ENCODE measurements at regions not wholly inside any gene's neighbourhood (a gene's known extent, or its start where the extent isn't known, plus 50 kb on each side); places are given as distances from the start of the nearest gene placed in this dataset.
A peak's percentile ranks its signal among the peaks of the same experiment; 100 is the strongest.
"Not testable (repeated sequence)": the region's sequence is repeated elsewhere in the genome, so short reads cannot be mapped to it uniquely, and the experiment has no call there.

DNA sequence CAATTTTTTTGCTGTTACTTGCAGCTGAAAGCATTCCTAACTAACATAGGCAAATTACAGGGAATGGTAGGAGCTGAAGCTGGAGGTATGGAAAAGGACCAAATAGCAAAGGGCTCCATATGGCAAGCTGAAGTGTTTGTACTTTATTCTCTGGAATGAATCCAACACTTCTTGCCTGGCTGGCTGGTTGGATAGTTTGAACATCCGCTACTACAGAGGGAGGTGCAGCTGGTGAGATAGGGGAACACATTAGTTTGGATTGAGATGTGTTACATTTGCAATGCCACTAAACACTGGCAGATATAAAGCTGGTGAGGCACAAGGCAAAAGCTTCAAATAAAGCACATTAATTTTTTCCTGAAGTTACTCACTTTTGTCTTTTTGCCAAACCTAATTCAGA is 291.5 kb downstream of the SP3 start:
- peak; percentile 30 for DNase-seq

DNA sequence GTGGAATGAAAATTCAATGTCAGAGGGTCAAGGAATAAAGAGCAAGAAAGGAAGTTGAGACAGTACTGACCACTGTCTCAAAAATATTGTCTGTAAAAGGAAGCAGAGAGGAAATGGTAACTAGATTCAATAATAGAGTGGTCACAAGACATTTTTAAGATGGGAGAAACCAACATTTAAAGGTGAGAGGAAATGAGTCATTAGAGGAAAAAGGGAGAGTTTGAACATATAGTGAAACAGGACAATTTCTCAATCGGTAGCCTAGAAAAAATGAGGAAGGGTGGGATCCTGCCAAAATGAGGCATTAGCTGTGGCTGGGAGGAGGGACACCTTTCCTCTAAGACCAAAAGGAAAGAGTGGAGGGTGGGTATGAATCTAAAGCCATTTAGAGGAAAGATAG is 288.5 kb downstream of the SP3 start:
- no peak for DNase-seq

DNA sequence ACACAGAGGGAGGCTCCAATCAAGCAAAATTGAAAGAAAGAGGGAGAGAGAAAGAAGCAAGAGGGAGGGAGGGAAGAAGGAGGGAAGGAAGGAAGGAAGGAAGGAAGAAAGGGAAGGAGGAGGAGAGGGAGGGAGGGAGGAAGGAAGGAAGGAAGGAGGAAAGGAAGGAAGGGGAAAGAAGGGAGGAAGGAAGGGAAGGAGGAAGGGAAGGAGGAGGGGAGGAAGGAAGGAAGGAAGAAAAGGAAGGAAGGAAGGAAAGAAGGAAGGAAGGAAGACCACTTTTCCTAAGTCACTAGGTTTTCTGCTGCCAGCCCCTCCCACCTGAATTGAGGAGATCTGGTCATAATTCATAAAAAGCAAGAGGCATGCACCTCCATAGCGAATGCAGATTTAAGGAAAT is 287.0 kb downstream of the SP3 start:
- no peak for DNase-seq

DNA sequence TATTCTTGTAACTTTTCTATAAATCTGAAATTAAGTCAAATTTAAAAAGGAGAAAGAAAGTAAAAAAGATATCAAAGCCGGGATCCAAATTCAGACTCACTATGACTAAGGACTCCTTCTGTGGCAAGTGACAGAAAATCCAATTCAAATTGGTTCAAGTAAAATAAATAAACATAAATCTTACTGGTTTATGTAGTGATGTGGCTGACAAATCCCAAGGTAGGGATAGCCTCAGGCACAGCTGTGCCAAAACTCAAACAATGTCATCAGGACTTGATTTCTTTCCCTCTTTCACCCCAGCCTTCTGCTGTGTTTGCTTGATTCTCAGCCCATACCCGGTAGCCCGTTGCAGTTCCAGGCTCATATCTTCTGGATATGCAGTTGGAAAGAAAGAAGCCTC is 284.6 kb downstream of the SP3 start:
- no peak for DNase-seq

DNA sequence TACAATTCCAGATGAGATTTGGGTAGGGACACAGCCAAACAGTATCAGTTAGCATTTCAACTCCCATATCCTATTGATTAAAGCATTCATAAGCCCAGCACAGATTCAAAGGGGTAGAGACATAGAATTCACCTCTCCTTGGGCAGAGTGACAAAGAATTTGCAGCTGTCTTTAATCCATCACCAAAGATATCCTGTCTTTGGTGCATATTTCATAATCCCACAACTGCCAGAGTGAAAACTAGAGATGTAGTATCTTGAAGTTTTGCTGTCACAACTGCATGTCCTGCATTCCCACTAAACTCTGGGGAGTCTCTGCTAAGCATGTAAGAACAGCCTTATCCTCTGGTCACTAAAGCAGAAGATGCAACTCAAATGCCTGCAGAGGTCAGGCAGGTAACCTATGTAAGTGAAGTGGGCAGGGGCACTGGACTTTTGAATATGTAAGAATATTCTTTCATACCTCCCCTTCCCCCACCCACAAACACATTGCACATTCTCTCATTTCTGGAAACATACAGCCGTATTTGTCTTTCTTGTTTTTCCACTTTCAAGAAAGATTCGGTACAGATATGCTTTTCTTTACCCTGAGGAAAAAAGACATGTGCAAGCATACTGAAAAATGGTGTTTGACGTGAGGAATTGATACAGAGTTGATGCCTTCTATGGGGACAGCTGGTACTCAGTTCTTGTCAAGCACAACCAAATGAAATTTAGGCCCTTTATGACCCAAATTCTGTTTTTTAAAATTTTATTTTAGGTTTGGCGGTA is 283.1 kb downstream of the SP3 start:
- no peak for DNase-seq

DNA sequence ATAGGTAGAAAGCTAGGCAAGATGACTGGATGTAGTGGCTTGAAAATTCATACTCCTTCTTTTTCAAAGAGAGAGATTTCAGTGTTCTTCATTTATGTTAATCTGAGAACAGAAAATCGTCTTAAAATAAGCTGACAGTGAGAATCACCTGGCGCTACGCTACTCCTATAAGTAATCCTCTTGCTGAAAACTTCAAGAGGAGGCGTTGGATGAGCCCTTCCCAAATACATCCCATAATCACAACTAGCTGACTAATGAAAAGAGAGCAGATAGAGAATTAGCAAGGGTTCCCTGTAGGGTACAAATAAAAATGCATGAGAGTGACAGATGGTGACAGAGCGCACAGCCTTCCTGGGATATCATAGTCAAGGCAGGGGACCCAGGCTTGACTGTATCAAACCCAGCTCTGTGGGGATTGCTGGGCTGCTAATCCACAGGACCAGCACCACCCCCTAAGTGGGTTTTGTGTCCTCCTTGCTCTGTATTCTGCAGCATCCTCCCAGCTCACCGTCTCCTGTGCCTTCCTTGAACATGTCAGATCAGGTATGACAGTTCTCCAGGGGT is 280.2 kb downstream of the SP3 start:
- DNase-seq, result no peak

DNA sequence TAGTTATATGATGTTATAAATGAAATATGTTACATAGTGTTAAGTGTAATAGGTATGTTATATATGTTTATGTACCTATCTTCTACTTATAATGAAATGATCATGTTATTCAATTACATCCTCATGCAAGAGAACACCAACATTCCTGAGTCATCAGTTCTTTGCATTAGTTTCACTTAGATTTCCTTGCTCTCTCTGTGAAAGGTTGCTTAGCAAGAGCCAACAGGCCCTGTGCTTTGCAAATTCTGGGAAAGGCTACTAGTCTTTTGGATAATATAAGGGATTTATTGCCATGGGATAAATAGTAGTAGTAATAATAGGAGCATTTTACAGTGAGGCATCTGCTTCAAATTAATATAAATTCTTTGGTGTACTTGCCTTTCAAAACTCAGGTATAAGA is 274.8 kb downstream of the SP3 start:
- no peak for DNase-seq

DNA sequence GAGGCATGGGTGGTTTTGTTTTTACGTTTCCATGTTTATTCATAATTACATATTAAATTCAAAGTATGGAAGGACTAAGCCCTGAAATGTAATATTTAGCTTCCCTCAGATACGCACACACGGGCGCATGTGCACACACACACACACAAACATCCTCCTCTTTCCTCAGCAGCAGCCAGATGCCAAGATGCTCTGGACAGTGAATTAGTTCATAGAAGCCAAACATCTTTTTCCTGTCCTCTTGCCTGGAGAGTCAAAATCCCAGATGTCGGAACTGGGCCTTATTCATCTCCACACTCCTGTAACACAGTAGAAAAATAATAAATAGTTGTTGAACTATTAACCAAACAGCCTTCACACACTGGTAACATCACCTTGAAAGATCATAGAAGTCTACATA is 273.1 kb downstream of the SP3 start:
- DNase-seq, result no peak

DNA sequence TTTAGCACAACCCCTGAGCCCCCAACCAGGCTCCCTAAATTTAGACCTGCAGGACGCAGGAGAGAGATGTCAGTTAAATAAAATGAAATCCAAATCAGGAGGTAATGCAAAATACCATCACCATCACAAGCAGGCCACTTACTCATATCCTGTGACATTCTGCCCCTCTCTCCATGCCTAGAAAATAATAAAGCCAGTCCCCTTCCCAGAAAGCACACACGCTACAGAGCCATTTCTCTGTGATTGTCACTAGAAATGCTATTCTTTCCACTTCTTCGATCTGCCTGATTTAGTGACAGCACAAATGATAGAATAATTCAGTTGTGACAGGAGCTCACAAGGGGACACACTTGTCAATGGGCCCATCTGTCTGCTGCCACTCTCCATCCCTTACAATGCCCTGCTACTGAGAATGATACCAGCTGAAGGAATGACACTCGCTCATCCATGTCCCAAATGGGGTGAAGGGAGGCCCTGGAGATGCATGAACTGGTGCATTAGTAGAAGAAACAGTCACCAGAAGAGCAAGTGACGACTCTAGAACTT is 272.1 kb downstream of the SP3 start:
- DNase-seq, result no peak

DNA sequence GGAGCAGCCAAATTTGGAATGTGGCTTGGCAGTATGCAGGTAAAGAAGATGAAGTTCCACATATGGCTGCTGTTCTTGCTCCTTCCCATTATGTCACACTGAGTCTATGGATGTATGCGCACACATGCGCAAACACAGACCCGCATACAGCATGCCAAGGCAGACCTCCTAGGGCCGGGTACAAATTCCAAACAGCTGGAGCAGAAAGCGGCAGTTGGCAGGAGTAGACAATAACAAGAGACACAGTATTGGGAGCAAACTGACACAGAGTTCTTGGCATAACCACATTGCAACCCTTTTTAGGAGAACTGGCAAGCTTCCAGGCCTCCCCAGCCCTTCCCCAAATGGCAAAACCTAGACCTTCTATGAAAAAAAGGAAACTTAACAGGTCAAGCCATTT is 268.9 kb downstream of the SP3 start:
- no peak for DNase-seq

DNA sequence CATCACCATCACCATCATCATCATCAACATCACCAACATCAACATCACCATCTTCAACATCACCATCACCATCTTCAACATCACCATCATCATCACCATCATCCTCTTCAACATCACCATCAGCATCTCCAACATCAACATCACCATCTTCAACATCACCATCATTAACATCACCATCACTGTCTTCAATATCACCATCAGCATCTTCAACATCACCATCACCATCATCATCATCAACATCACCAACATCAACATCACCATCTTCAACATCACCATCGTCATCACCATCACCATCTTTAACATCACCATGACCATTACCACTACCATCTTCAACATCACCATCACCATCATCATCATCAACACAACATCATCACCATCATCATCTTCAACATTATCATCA is 267.2 kb downstream of the SP3 start:
- DNase-seq, result no peak

DNA sequence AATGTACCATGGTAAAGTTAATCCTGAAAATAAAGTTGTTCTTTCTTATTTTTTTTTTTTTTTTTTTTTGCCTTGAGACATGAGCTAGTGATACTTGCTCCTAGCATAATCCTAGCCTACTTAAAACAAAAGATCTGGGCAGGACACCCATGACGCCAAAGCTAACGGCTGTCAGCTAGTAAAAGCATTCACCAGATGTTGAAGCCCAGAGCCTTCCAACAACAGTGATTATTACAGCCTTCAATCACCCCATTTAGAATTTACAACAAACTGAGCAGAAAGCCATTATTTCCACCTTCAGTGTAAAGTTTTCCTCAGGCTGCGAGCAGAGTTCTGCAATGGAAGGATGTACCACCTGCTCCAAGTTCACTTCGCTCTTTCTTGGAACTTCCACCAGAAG is 259.5 kb downstream of the SP3 start:
- no peak for DNase-seq

DNA sequence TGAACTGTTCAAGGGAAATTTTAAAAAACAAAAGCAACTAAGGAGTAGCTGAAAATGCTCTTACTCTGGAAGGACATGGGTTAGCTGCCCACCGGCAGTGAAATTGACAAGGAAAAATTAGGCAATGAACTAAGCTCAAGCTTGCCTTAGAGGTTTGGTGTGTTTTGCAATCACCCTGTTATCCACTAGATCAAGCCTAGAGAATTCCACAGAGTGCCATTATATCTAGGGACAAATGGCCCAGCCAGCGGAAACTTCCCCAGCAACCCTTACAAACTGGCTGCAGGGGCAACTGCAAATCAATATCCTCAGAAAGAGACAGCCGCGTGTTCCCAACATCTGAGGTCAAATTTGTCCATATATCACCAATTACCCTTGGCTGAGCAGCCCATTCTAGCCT is 258.2 kb downstream of the SP3 start:
- no peak for DNase-seq

DNA sequence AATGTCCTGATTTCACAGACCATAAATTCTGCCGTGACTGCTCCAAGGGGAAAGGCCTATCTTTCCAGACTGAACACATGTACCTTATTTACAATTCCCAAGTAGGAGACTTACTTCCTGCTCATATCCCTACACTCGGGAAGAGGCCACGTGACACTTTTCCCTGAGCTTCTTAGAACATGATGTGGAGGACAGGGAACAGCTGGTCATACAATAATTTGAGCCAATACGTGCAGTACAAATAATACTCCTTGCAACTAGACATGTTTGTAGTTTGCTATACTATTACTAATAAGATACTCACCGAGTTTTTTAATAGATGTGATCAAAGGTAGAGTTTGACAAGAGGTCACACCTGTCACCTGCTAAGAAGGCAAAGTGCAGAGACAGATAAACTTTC is 256.4 kb downstream of the SP3 start:
- no peak for DNase-seq

DNA sequence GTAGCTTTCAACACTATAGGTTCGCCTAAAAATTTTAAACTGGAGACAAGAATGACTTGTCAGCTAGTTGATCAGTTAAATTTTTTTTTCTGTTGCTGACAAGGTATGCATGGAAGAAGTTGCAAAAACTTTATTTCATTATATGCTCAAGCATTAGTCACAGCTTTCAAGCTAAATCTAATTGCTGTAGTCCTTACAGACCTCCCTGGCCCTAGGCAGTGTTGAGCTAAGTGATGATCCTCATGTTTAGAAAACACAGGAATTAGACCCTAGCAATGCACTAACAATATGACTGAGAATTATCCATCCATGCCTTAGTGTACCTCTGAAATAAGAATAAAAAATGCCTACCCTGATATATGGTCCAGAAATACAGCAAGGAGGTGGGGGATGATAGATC is 253.4 kb downstream of the SP3 start:
- no peak for DNase-seq

DNA sequence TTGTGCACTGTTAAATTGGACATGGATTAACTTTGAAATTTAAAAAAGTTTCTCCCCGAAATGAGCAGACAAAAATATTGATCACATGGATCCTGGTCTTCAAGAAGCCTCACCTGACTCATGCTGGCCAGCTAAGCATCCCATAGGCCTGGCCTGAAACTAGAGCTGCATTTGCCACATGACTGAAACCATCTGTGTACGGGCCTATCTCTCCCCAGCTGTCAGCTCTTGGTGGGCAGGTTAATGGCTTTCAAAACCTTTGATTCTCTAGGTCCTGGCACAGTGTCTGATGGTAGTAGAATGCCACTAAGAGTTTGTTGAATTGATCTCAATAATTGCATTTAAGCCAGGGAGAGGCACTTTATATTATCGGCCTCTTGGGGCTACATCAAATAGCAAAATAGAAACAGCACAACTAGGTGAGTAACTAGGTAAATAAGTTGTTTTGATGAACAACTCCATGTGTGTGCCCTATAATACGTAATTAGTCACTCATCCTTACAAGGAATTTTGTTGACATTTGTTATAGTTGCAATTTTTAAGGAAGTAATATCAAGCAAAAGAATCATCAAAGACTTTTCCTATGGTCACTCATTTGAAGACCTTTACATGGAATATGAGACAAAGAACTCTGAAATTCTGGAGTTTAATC is 251.1 kb downstream of the SP3 start:
- no peak for DNase-seq

DNA sequence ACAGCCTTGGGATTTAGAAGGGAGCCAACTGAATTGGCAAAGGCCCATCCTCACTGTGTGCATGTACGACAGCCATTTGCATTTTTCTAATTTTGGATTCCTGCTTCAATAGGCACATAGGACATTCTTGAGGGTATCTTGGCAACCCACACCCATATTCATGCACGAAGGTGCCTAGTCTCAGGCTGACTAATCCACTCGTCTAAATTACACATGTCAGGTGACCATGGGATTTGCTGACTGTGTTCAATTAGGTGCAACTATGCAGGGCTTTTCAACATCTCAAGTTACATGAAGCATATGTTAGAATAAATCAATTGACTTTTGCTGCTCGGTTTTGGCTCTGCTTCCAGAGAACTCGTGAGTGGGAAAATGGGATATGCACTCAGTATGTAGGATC is 249.7 kb downstream of the SP3 start:
- DNase-seq, result no peak

DNA sequence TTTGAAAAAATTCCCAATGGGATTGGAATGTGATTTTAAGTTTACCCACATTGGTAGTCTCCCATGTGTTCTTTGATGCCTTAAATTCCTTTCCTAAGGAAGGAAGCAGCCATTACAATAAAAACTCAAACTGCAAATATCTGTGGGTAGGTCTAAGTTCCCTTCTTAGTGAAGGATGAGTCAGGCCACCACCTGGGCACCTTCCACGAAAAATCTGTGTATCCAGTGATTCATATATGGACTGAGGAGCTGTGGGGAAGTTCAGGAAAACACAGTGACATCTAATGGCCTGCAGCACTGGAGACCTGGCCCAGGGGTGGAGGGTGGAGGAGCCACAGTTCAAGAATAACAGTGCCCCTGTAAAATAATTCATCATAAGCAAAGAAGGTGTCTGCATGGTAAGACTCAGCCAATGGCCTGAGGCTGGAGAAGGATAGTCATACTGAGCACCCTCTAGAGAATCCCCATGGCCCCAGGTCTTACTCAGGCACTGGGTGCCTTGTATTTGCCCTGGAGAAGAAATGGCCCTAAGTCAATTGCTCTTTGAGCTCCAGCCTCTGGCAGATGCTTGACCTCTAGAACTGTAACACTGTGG is 248.6 kb downstream of the SP3 start:
- no peak for DNase-seq

DNA sequence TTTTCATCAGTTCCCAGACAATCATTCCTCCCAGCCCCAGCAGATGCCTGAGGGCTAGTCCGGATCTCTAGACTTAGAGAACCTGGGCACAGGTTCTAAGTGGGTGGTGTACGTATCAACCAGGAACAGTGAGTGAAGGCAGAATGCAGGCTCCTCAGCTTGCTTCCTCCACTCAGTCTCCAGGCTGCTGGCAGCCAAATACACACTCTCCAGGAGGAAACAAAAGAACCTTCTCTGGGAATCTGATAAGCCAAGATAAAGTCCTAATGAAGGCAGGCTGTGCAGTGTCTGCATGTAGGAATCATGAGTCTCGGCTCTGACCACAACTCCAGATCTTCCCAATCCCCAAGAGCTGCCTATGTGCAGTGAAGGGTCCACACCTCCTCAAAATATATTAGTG is 245.7 kb downstream of the SP3 start:
- no peak for DNase-seq

DNA sequence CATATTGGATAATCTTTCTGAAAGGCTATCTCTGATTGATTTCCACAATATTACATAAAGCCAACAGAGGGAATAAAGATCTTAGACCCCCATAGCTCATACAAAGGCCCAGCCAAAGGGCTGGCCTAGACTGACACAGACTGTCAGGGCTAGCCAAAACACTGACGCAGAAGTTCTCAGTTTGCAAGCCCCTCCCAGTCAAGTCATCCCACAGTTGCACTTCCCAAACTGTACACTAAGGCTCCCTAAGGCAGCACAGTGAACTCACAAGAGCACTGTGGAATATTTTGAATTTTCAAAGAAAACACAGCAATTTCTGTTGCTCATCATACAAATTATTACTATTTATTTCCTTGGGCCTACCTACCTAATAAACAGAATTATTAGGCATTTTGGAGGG is 244.9 kb downstream of the SP3 start:
- DNase-seq, result no peak

DNA sequence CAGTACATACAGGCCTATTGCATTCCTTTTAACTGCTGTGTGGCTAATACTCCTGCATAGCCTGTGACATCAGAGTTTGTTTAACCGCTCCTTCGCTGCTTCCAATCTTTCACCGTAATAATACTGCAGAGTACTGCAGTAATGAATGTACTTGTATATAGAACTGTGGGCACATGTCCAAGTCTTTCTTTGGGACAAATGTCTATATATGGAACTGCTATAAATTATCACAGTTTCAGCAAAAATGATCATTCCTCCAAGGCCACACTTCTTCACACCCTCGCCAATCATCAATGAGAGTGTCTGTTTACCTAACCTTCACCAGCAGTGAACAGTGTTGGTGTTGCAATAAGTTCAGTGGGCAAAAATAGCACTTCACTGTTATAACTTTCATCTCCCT is 230.4 kb downstream of the SP3 start:
- DNase-seq, result no peak

DNA sequence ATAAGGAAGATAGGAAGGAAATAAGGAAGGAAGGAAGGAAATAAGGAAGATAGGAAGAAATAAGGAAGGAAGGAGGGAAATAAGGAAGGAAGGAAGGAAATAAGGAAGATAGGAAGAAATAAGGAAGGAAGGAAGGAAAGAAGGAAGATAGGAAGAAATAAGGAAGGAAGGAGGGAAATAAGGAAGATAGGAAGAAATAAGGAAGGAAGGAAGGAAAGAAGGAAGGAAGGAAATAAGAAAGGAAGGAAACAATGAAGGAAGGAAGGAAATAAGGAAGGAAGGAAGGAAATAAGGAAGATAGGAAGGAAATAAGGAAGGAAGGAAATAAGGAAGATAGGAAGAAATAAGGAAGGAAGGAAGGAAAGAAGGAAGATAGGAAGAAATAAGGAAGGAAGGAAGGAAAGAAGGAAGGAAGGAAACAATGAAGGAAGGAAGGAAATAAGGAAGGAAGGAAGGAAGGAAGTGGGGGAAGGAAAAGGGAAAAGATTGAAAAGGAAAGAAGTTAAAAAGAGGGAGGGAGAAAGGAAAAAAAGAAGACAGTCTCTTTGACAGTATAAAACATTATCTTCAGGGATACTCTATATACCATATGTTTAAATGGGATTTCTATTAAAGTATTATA is 227.1 kb downstream of the SP3 start:
- DNase-seq, result not testable (repeated sequence)

DNA sequence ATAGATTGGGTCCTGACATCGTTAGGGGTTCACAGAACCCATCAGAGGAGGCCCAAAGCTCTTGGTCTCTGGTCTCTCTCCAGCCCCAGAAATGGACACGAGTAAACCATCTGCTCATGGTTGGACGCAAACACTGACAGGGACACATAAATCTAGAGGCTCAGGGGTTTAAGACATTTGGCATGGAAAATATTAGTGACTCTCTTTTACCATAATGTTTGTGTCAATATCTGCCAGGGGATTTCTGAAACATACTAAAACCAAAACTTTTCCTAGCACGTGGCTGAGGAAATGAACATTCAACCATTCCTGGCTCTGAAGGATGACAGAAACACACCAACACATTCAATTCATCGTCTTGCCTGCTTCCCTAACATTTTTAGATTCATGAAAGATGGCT is 226.2 kb downstream of the SP3 start:
- no peak for DNase-seq

DNA sequence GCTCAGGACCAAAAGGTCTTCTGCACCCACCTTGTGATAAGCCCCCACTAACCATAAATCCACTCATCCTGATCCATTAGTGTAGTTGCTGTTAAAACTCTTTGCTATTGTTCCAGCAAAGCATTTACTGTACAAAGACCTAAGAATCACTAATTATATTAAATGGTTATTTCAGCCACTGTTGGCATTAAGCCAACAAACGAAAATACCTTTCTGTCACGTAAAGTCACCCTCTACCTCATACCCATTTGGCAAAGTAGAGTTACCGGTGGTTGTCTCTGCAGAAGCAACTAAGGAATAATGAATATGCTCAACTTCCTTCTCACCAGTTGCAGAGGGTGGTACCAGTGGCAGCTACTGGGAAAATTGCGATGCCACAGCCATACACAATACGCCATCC is 224.5 kb downstream of the SP3 start:
- DNase-seq, result no peak

Data from NCI-H2029 (cell line).